Stomach (tissue), 8 donors: ENCODE measurements at regions not wholly inside any gene's neighbourhood (a gene's known extent, or its start where the extent isn't known, plus 50 kb on each side); places are given as distances from the start of the nearest gene placed in this dataset.
A peak's percentile ranks its signal among the peaks of the same experiment; 100 is the strongest.
"Not testable (repeated sequence)": the region's sequence is repeated elsewhere in the genome, so short reads cannot be mapped to it uniquely, and the experiment has no call there.

Experiments
- DNase-seq, 2 donors: peaks; one replicate each; pipeline versions ENCODE4 v3.0.0 to v3.0.0-alpha.2; 2013 to 2019
- H3K27ac ChIP-seq, 5 donors: fragments of 200-600 bp in 4 of 5; sonication (generic) in 4 of 5; one replicate each; pipeline ENCODE4 v1.5.1; 2013 to 2019; ENCODE audit warnings: mild to moderate bottlenecking in 1 of 5, moderate library complexity in 1 of 5
- H3K27me3 ChIP-seq, 3 donors: fragments of 200-600 bp; sonication (generic); one replicate each; pipeline ENCODE4 v1.5.1; 2017 to 2019; ENCODE audit warnings: mixed run types in 1 of 3
- H3K36me3 ChIP-seq, 4 donors: fragments of 200-600 bp; sonication (generic); 1 replicate in 3 of 4; 2 replicates in 1 of 4; pipeline ENCODE4 v1.5.1; 2016 to 2019
- H3K4me1 ChIP-seq, 4 donors: fragments of 200-600 bp; sonication (generic); one replicate each; pipeline ENCODE4 v1.5.1; 2016 to 2019
- H3K4me3 ChIP-seq, 4 donors: fragments of 200-600 bp; sonication (generic) in 3 of 4; one replicate each; pipeline ENCODE4 v1.5.1; 2016 to 2019; ENCODE audit warnings: mild to moderate bottlenecking in 1 of 4
- H3K9me3 ChIP-seq, 4 donors: fragments of 200-600 bp; sonication (generic); one replicate each; pipeline ENCODE4 v1.5.1; 2016 to 2019
- WGBS, 5 donors: extraction: QIAGEN DNeasy Blood & Tissue Kit in 3 of 5; methylation state at CpG; one replicate each; pipeline versions ENCODE4 v1.1.5 to v1.1.7; 2013 to 2018; 5-methylcytosine and 5-hydroxymethylcytosine counted together
- intact Hi-C: fragments of 100-400 bp; cut with DNase I; formaldehyde crosslinking; loops from one replicate; pipeline ENCODE4 v1.15.1; 2023; ENCODE audit warnings: low total_unique reads
- donor health status: healthy with polysubstance abuse.
- donor health status: Bipolar disorder and iron deficiency.
- donor health status: healthy.

- H3K4me1 ChIP-seq, DNase-seq, H3K4me3 ChIP-seq, H3K27ac ChIP-seq, H3K9me3 ChIP-seq, H3K27me3 ChIP-seq, H3K36me3 ChIP-seq, intact Hi-C loops: not testable (repeated sequence)
- WGBS, 5 donors, result no CpG with 5 or more reads among the region's 6 CpGs
Observed at GRCh38 chrX:3911012-3911411, 197.6 kb upstream of the PRKX start.

GRCh38 chrX:3910611-3911010, 197.2 kb upstream of the PRKX start:
- H3K27me3 ChIP-seq, H3K9me3 ChIP-seq, intact Hi-C loops, H3K27ac ChIP-seq, DNase-seq, H3K4me3 ChIP-seq, H3K36me3 ChIP-seq, H3K4me1 ChIP-seq: not testable (repeated sequence)
- WGBS, 5 donors, result no CpG with 5 or more reads among the region's 5 CpGs

GRCh38 chrX:3905522-3906258, 192.2 kb upstream of the PRKX start:
- 87% methylated on average over 5 of the region's 19 CpGs; no CpG with 5 or more reads in 4 of the 5 donors for WGBS, 5 donors
- intact Hi-C loops, result not testable (repeated sequence)

GRCh38 chrX:3902222-3902621, 188.8 kb upstream of the PRKX start:
- H3K9me3 ChIP-seq, intact Hi-C loops, H3K4me1 ChIP-seq, H3K27ac ChIP-seq, DNase-seq, H3K36me3 ChIP-seq, H3K27me3 ChIP-seq, H3K4me3 ChIP-seq: not testable (repeated sequence)
- 93% methylated on average over 3 of the region's 11 CpGs; no CpG with 5 or more reads in 4 of the 5 donors for WGBS, 5 donors

More at GRCh38 chrX:3905522-3906258, 192.2 kb upstream of the PRKX start:
- not testable (repeated sequence) for H3K27ac ChIP-seq, H3K4me1 ChIP-seq, H3K27me3 ChIP-seq, DNase-seq, H3K36me3 ChIP-seq, H3K9me3 ChIP-seq, H3K4me3 ChIP-seq

- DNase-seq, H3K9me3 ChIP-seq, H3K4me3 ChIP-seq, intact Hi-C loops, H3K4me1 ChIP-seq, H3K27ac ChIP-seq, H3K36me3 ChIP-seq, H3K27me3 ChIP-seq: not testable (repeated sequence)
- WGBS, 5 donors, result no CpG with 5 or more reads among the region's 4 CpGs
Observed at GRCh38 chrX:3896755-3897154, 183.3 kb upstream of the PRKX start.

- intact Hi-C loops, H3K36me3 ChIP-seq, DNase-seq, H3K9me3 ChIP-seq, H3K27ac ChIP-seq, H3K27me3 ChIP-seq, H3K4me1 ChIP-seq, H3K4me3 ChIP-seq: not testable (repeated sequence)
- 29% methylated on average over 1 of the region's 5 CpGs; no CpG with 5 or more reads in 4 of the 5 donors for WGBS, 5 donors
Observed at GRCh38 chrX:3882553-3882920, 169.1 kb upstream of the PRKX start.

GRCh38 chrX:3881898-3882552, 168.6 kb upstream of the PRKX start:
- H3K27ac ChIP-seq, H3K4me1 ChIP-seq, DNase-seq, H3K9me3 ChIP-seq, H3K4me3 ChIP-seq, H3K36me3 ChIP-seq, intact Hi-C loops, H3K27me3 ChIP-seq: not testable (repeated sequence)
- WGBS, 5 donors, result no CpG with 5 or more reads among the region's 91 CpGs

- H3K36me3 ChIP-seq, H3K9me3 ChIP-seq, H3K27me3 ChIP-seq, intact Hi-C loops, H3K27ac ChIP-seq, H3K4me1 ChIP-seq, DNase-seq, H3K4me3 ChIP-seq: not testable (repeated sequence)
- WGBS, 5 donors, result no CpG with 5 or more reads among the region's 63 CpGs
Observed at GRCh38 chrX:3881255-3881895, 167.9 kb upstream of the PRKX start.

GRCh38 chrX:3876393-3876792, 162.9 kb upstream of the PRKX start:
- H3K36me3 ChIP-seq, H3K4me3 ChIP-seq, H3K27me3 ChIP-seq, intact Hi-C loops, H3K4me1 ChIP-seq, H3K27ac ChIP-seq, H3K9me3 ChIP-seq, DNase-seq: not testable (repeated sequence)
- no CpG with 5 or more reads among the region's 28 CpGs for WGBS, 5 donors

- intact Hi-C loops, H3K27me3 ChIP-seq, DNase-seq, H3K9me3 ChIP-seq, H3K27ac ChIP-seq, H3K4me1 ChIP-seq, H3K4me3 ChIP-seq, H3K36me3 ChIP-seq: not testable (repeated sequence)
- WGBS, 5 donors, result no CpG with 5 or more reads among the region's 12 CpGs
Observed at GRCh38 chrX:3875638-3876037, 162.2 kb upstream of the PRKX start.

GRCh38 chrX:3872226-3872879, 158.9 kb upstream of the PRKX start:
- H3K9me3 ChIP-seq, H3K27ac ChIP-seq, H3K27me3 ChIP-seq, H3K4me1 ChIP-seq, intact Hi-C loops, H3K36me3 ChIP-seq, H3K4me3 ChIP-seq: not testable (repeated sequence)
- 29 to 57% (median 43%) methylated on average over 2 to 6 of the region's 12 CpGs; no CpG with 5 or more reads in 1 of the 5 donors for whole genome bisulfite sequencing, 5 donors
- DNase-seq, result peak in 1 of 2 donors; percentile 10
